ENCODE measurements at regions not wholly inside any gene's neighbourhood (a gene's known extent, or its start where the extent isn't known, plus 50 kb on each side); places are given as distances from the start of the nearest gene placed in this dataset.
"Not testable (repeated sequence)": the region's sequence is repeated elsewhere in the genome, so short reads cannot be mapped to it uniquely, and the experiment has no call there.

- DNase-seq (no peak), ATAC-seq (ENCODE audit: low read depth in 2 of 2) (no peak)
- H3K9me3 Mint-ChIP-seq, result peaks cover 0 to 3% (median 0%) of the 10 kb centered on the region in 7 donors
- H3K27ac Mint-ChIP-seq, result no peak overlapping the region
- no peaks in the 10 kb centered on the region for H3K27me3 Mint-ChIP-seq
- no peaks in the 10 kb centered on the region for H3K4me1 Mint-ChIP-seq
- no peaks in the 10 kb centered on the region for H3K36me3 Mint-ChIP-seq
- no peak overlapping the region for H3K4me3 Mint-ChIP-seq
Measured at GRCh38 chr5:57658018-57658417, 175.4 kb upstream of the ACTBL2 start.

GRCh38 chr5:57655228-57655627 is 172.6 kb upstream of the ACTBL2 start:
- no peak for ATAC-seq (ENCODE audit: low read depth in 2 of 2)

DNA sequence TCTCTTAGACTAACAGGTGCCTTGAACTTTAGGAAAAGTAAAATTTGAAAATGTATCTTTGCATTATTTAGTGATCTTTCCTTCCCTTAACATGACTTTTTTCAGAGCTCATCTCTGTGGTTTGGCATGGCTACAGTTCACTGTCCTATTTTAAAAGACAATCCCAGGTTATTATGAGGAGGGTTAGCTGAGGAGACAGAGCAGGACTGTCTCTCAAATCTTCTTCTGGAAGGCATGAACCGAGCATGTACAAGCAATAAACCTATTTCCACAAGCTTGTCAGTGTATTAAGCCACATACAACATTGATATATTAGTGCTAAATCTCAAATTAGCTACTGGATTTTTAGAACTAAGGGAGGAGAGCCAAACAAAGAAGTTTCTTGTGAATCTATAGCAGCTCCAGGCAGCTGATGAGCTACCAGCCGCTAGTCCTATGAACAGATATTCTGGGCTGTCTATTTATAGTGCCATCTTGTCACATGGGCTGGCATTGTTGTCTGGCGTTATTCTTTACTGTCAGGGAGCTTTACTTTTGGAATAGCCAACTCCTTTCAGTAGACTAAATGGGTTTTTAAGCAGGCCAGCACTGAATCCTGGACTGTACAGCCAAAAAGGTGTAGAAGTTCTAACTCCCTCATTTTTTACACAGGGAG is 171.2 kb upstream of the ACTBL2 start:
- H3K4me3 Mint-ChIP-seq, result no peak overlapping the region
- peaks cover 0 to 8% (median 0%) of the 10 kb centered on the region in 3 donors for H3K27me3 Mint-ChIP-seq
- no peak overlapping the region for H3K27ac Mint-ChIP-seq
- ATAC-seq (ENCODE audit: low read depth in 2 of 2) (no peak), DNase-seq (no peak)
- no peaks in the 10 kb centered on the region for H3K36me3 Mint-ChIP-seq
- peaks cover 0 to 11% (median 6%) of the 10 kb centered on the region in 7 donors for H3K9me3 Mint-ChIP-seq
- H3K4me1 Mint-ChIP-seq, result no peaks in the 10 kb centered on the region

More at GRCh38 chr5:57655228-57655627, 172.6 kb upstream of the ACTBL2 start:
- H3K36me3 Mint-ChIP-seq, result no peaks in the 10 kb centered on the region
- H3K4me3 Mint-ChIP-seq, result no peak overlapping the region
- no peaks in the 10 kb centered on the region for H3K4me1 Mint-ChIP-seq
- no peak for DNase-seq
- H3K9me3 Mint-ChIP-seq, result peaks cover 0 to 4% (median 0%) of the 10 kb centered on the region in 7 donors
- peaks cover 0 to 8% (median 0%) of the 10 kb centered on the region in 3 donors for H3K27me3 Mint-ChIP-seq
- H3K27ac Mint-ChIP-seq, result no peak overlapping the region

DNA sequence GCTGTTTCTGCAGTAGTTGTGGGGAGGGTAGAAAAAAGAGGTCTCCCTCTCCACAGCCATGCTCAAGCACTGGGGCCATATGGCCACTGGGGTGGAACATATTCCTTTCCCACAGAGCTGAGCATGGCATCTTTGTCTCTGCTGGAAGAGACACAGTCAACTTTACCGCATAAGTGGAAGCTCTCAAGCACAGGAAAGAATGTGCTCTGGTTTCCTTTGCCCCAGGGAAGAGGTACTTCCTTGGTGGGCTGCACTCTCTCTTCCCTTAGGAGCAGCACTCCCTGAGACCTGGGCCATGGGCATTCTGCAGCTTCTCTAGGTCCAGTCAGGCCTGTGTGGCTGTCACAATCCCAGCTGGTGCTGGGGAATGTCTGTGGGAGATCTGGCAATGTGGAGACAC is 168.5 kb upstream of the ACTBL2 start:
- DNase-seq (no peak), ATAC-seq (ENCODE audit: low read depth in 2 of 2) (no peak)
- H3K4me1 Mint-ChIP-seq, result no peaks in the 10 kb centered on the region
- no peaks in the 10 kb centered on the region for H3K36me3 Mint-ChIP-seq
- H3K4me3 Mint-ChIP-seq, result no peak overlapping the region
- peaks cover 0 to 21% (median 6%) of the 10 kb centered on the region in 7 donors for H3K9me3 Mint-ChIP-seq
- no peak overlapping the region for H3K27ac Mint-ChIP-seq
- H3K27me3 Mint-ChIP-seq, result peaks cover 0 to 8% (median 0%) of the 10 kb centered on the region in 3 donors

GRCh38 chr5:57650360-57651069 is 167.9 kb upstream of the ACTBL2 start:
- Mint-ChIP-seq H3K4me3 (no peak overlapping the region), H3K4me1 (no peaks in the 10 kb centered on the region), H3K9me3 (peaks cover 0 to 21% (median 6%) of the 10 kb centered on the region in 7 donors), H3K36me3 (no peaks in the 10 kb centered on the region), H3K27ac (no peak overlapping the region), H3K27me3 (peaks cover 0 to 8% (median 0%) of the 10 kb centered on the region in 3 donors)
- DNase-seq (peak; percentile 1), ATAC-seq (ENCODE audit: low read depth in 2 of 2) (no peak)

GRCh38 chr5:57642698-57643097 is 160.1 kb upstream of the ACTBL2 start:
- peaks cover 0 to 3% (median 0%) of the 10 kb centered on the region in 7 donors for H3K9me3 Mint-ChIP-seq
- no peaks in the 10 kb centered on the region for H3K36me3 Mint-ChIP-seq
- ATAC-seq (ENCODE audit: low read depth in 2 of 2) (no peak), DNase-seq (no peak)
- H3K4me3 Mint-ChIP-seq, result no peak overlapping the region
- no peaks in the 10 kb centered on the region for H3K4me1 Mint-ChIP-seq
- H3K27me3 Mint-ChIP-seq, result no peaks in the 10 kb centered on the region
- no peak overlapping the region for H3K27ac Mint-ChIP-seq

GRCh38 chr5:57642066-57642465 is 159.5 kb upstream of the ACTBL2 start:
- no peak for DNase-seq
- H3K27me3 Mint-ChIP-seq, result no peaks in the 10 kb centered on the region
- H3K27ac Mint-ChIP-seq, result no peak overlapping the region
- H3K4me1 Mint-ChIP-seq, result no peaks in the 10 kb centered on the region
- H3K36me3 Mint-ChIP-seq, result no peaks in the 10 kb centered on the region
- no peak for ATAC-seq (ENCODE audit: low read depth in 2 of 2)
- no peaks in the 10 kb centered on the region for H3K9me3 Mint-ChIP-seq
- no peak overlapping the region for H3K4me3 Mint-ChIP-seq

GRCh38 chr5:57635146-57635777 is 152.7 kb upstream of the ACTBL2 start:
- Mint-ChIP-seq H3K36me3 (no peaks in the 10 kb centered on the region), H3K4me1 (no peaks in the 10 kb centered on the region), H3K27ac (no peak overlapping the region), H3K27me3 (no peaks in the 10 kb centered on the region), H3K4me3 (no peak overlapping the region), H3K9me3 (peaks cover 0 to 4% (median 0%) of the 10 kb centered on the region in 7 donors)
- ATAC-seq (ENCODE audit: low read depth in 2 of 2) (no peak), DNase-seq (no peak)

DNA sequence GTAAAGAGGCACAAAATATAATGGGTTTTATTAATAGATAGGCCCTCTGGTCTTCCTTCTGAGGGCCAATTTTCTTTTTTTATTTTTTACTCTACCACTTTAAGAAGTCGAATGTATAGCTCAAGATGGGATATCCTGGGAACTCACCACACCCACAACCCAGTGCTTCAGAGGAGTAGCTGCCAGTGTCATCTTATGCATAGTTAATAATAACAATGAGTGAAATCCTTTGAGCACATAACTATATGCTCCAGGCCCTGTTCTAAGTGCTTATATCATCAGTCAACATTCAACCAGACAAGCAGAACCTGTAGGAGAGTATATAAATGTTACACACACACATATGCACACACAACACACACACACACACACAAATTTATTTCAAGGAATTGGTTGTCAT is 150.3 kb upstream of the ACTBL2 start:
- Mint-ChIP-seq H3K4me3 (no peak overlapping the region), H3K27me3 (no peaks in the 10 kb centered on the region), H3K27ac (no peak overlapping the region), H3K36me3 (no peaks in the 10 kb centered on the region), H3K9me3 (peaks cover 0 to 4% (median 0%) of the 10 kb centered on the region in 7 donors), H3K4me1 (no peaks in the 10 kb centered on the region)
- DNase-seq (no peak), ATAC-seq (ENCODE audit: low read depth in 2 of 2) (no peak)

- not testable (repeated sequence) for H3K36me3 Mint-ChIP-seq; H3K27ac Mint-ChIP-seq; H3K27me3 Mint-ChIP-seq; DNase-seq; ATAC-seq (ENCODE audit: low read depth in 2 of 2); H3K4me3 Mint-ChIP-seq; H3K4me1 Mint-ChIP-seq; H3K9me3 Mint-ChIP-seq
Measured at GRCh38 chr5:57631139-57631538, 148.5 kb upstream of the ACTBL2 start.

DNA sequence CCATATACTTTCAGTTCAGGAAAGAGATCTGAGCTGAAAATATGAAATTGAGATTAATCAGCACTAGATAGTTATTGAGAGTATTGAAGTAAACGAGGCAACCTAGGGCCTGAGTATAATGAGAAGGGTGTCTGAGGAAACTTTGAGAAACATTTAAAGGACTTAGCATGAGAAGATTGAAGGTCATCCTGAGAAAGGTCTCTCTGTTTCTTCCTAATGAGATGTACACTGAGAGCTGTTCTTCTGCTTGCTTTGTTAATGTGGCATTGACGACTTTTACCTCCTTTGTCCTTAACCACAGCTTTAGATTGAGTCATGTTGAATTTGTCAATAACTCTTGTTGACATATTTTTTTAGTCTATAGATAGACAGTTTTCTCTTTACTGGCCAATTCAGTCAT is 145.1 kb upstream of the ACTBL2 start:
- ATAC-seq (ENCODE audit: low read depth in 2 of 2) (no peak), DNase-seq (no peak)
- no peaks in the 10 kb centered on the region for H3K4me1 Mint-ChIP-seq
- no peaks in the 10 kb centered on the region for H3K36me3 Mint-ChIP-seq
- no peak overlapping the region for H3K27ac Mint-ChIP-seq
- H3K4me3 Mint-ChIP-seq, result no peak overlapping the region
- H3K27me3 Mint-ChIP-seq, result no peaks in the 10 kb centered on the region
- peaks cover 0 to 4% (median 0%) of the 10 kb centered on the region in 7 donors for H3K9me3 Mint-ChIP-seq

DNA sequence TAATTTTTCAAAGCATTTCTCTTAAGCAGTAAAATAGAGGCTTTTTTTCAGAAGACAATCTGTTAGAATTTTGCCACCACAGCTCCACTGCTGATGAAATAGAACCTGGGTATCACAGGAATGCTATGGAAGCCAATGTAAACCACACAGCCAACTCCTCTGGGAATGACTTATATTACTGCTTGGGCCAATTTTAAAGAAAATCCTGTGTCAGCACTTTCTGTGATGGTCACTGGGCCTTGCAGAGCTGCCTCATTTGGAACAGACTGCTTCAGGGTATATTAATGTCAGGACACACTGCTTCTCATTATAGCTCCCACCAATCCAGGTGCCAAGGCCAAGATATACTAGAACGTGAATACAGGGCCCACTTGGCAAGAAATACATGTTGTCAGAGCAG is 144.1 kb upstream of the ACTBL2 start:
- H3K36me3 Mint-ChIP-seq, result no peaks in the 10 kb centered on the region
- no peak overlapping the region for H3K4me3 Mint-ChIP-seq
- ATAC-seq (ENCODE audit: low read depth in 2 of 2) (no peak), DNase-seq (no peak)
- H3K4me1 Mint-ChIP-seq, result no peaks in the 10 kb centered on the region
- peaks cover 0 to 4% (median 0%) of the 10 kb centered on the region in 7 donors for H3K9me3 Mint-ChIP-seq
- H3K27ac Mint-ChIP-seq, result no peak overlapping the region
- no peaks in the 10 kb centered on the region for H3K27me3 Mint-ChIP-seq

GRCh38 chr5:57621624-57622023 is 139.0 kb upstream of the ACTBL2 start:
- Mint-ChIP-seq H3K9me3 (peaks cover 0 to 11% (median 3%) of the 10 kb centered on the region in 7 donors), H3K4me3 (no peak overlapping the region), H3K27me3 (no peaks in the 10 kb centered on the region), H3K4me1 (no peaks in the 10 kb centered on the region), H3K27ac (no peak overlapping the region), H3K36me3 (no peaks in the 10 kb centered on the region)
- no peak for ATAC-seq (ENCODE audit: low read depth in 2 of 2)
- DNase-seq, result no peak

All from naive B cell (primary cell).